ENCODE measurements at regions not wholly inside any gene's neighbourhood (a gene's known extent, or its start where the extent isn't known, plus 50 kb on each side); places are given as distances from the start of the nearest gene placed in this dataset.

GRCh38 chr10:37456456-37456855 lies 331.1 kb downstream of the ANKRD30A start:
- no peak for TF ChIP-seq CTCF (optimal IDR thresholded peaks at IDR 0.05 in 1 of 3, IDR thresholded peaks at IDR 0.05 in 1 of 3, conservative IDR thresholded peaks at IDR 0.05 in 1 of 3; ENCODE audit: extremely low read depth in 1 of 3, insufficient read depth in 2 of 3, low read length in 3 of 3)
- TF ChIP-seq EZH2 (IDR thresholded peaks at IDR 0.05; ENCODE audit: low read length) = no peak
